Progenitor cell of endocrine pancreas (in vitro differentiated cells): ENCODE measurements at regions not wholly inside any gene's neighbourhood (a gene's known extent, or its start where the extent isn't known, plus 50 kb on each side); places are given as distances from the start of the nearest gene placed in this dataset.

ENCODE experiments used
- DNase-seq: peaks from one replicate; pipeline ENCODE4 v3.0.0; 2021; ENCODE audit warnings: low spot score; ENCODE audit not compliant: unreplicated experiment
- H3K27ac Mint-ChIP-seq: 2 replicates; pipeline ENCODE4 v1.8.0; 2021; ENCODE audit warnings: mild to moderate bottlenecking, moderate library complexity, mixed read lengths
- H3K27me3 Mint-ChIP-seq: 2 replicates; pipeline ENCODE4 v1.8.0; 2021; ENCODE audit warnings: mixed read lengths
- H3K36me3 Mint-ChIP-seq: 2 replicates; pipeline ENCODE4 v1.8.0; 2022; ENCODE audit warnings: mixed read lengths; ENCODE audit not compliant: insufficient read depth
- H3K4me1 Mint-ChIP-seq: 2 replicates; pipeline ENCODE4 v1.8.0; 2021; ENCODE audit warnings: low read depth, mixed read lengths
- H3K4me3 Mint-ChIP-seq: 2 replicates; pipeline ENCODE4 v1.8.0; 2021; ENCODE audit warnings: low read depth, mild to moderate bottlenecking, moderate library complexity, mixed read lengths
- H3K9me3 Mint-ChIP-seq: 2 replicates; pipeline ENCODE4 v1.8.0; 2021; ENCODE audit warnings: low read depth, mixed read lengths
- CTCF ChIP-seq: fragments of 200-600 bp; sonication (generic); IDR thresholded peaks from one replicate; pipeline ENCODE4 v1.5.0; 2021; ENCODE audit warnings: antibody characterized with exemption, mild to moderate bottlenecking; ENCODE audit not compliant: unreplicated experiment

GRCh38 chr12:90075685-90076084, 367.0 kb upstream of the ATP2B1 start:
- no peak for DNase-seq
- TF ChIP-seq CTCF: no peak

DNA sequence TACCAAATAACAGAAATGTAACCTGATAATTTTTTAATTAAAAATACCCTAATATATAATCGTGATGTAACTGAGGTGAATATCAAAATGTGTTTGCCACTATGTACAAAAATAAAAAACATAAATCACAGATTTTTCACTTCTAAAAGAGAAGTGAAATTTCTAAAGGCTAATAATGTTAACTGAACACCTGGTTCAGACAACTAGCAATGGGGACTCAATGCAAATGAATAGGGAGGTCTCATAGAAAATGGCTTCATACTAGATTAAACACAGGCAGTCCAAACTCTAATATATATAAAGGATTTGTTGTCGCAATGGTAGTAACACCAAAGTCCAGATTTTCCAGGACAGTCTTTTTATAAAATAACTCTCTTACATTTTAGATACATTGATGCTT, 365.4 kb upstream of the ATP2B1 start:
- Mint-ChIP-seq H3K27ac (no peak overlapping the region), H3K9me3 (peaks cover 3% of the 10 kb centered on the region), H3K4me1 (no peaks in the 10 kb centered on the region)

More at GRCh38 chr12:90075685-90076084, 367.0 kb upstream of the ATP2B1 start:
- no peak overlapping the region for H3K4me3 Mint-ChIP-seq
- peaks cover 2% of the 10 kb centered on the region for H3K4me1 Mint-ChIP-seq
- peaks cover 8% of the 10 kb centered on the region for H3K27me3 Mint-ChIP-seq
- H3K27ac Mint-ChIP-seq: no peak overlapping the region
- H3K9me3 Mint-ChIP-seq: peaks cover 4% of the 10 kb centered on the region
- no peaks in the 10 kb centered on the region for H3K36me3 Mint-ChIP-seq

DNA sequence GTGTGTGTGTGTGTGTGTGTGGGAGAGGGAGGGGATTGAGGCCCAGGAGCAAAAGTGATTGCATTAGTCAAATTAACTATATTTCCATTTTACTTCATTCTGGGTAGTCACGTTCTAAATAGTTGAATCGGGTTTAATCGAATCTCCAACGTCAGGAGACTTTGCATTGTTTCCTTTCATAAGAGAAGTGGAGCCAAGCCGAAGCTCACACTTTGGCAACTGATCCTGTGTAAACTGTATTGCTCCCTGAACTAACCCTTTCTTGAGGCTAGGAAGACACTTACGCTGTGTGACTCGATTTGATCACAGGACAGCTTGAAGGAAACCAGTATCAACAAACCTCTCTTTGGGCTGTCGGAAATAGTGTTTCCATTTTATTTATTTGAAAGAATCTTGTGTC, 363.4 kb upstream of the ATP2B1 start:
- no peak for DNase-seq
- H3K36me3 Mint-ChIP-seq: no peaks in the 10 kb centered on the region
- TF ChIP-seq CTCF: no peak
- no peak overlapping the region for H3K27ac Mint-ChIP-seq
- no peak overlapping the region for H3K4me3 Mint-ChIP-seq
- peaks cover 5% of the 10 kb centered on the region for H3K4me1 Mint-ChIP-seq
- H3K9me3 Mint-ChIP-seq: peaks cover 8% of the 10 kb centered on the region
- H3K27me3 Mint-ChIP-seq: peaks cover 8% of the 10 kb centered on the region

More for the DNA sequence above, 365.4 kb upstream of the ATP2B1 start:
- H3K4me3 Mint-ChIP-seq: no peak overlapping the region
- no peaks in the 10 kb centered on the region for H3K36me3 Mint-ChIP-seq
- no peak for DNase-seq
- TF ChIP-seq CTCF: no peak
- H3K27me3 Mint-ChIP-seq: peaks cover 8% of the 10 kb centered on the region

- Mint-ChIP-seq H3K4me3 (no peak overlapping the region), H3K4me1 (peaks cover 12% of the 10 kb centered on the region), H3K27ac (no peak overlapping the region), H3K36me3 (no peaks in the 10 kb centered on the region), H3K9me3 (peaks cover 8% of the 10 kb centered on the region), H3K27me3 (peaks cover 3% of the 10 kb centered on the region)
- no peak for TF ChIP-seq CTCF
- DNase-seq: no peak
Observed at GRCh38 chr12:90069711-90070110, 361.1 kb upstream of the ATP2B1 start.

- no peaks in the 10 kb centered on the region for H3K36me3 Mint-ChIP-seq
- H3K27me3 Mint-ChIP-seq: no peaks in the 10 kb centered on the region
- H3K4me1 Mint-ChIP-seq: peaks cover 12% of the 10 kb centered on the region
- no peak for TF ChIP-seq CTCF
- peaks cover 5% of the 10 kb centered on the region for H3K9me3 Mint-ChIP-seq
- no peak for DNase-seq
- H3K4me3 Mint-ChIP-seq: no peak overlapping the region
- H3K27ac Mint-ChIP-seq: no peak overlapping the region
Observed at GRCh38 chr12:90067791-90068190, 359.2 kb upstream of the ATP2B1 start.
